A549 (cell line): ENCODE measurements at regions not wholly inside any gene's neighbourhood (a gene's known extent, or its start where the extent isn't known, plus 50 kb on each side); places are given as distances from the start of the nearest gene placed in this dataset.

Experiments
- CBX2 ChIP-seq: fragments of 200-600 bp; sonication (generic); IDR thresholded peaks from 2 replicates; pipeline ENCODE4 v1.6.1; 2016; ENCODE audit warnings: low read depth, mild to moderate bottlenecking, borderline replicate concordance
- CEBPB ChIP-seq, 2 experiments: fragments of >200 bp in 1 of 2; sonication (Bioruptor Twin) in 1 of 2; formaldehyde crosslinking in 1 of 2; IDR thresholded peaks; 2 replicates each; pipeline ENCODE4 v1.6.1; 2012 to 2016
- CHD2 ChIP-seq: fragments of 150-350 bp; IDR thresholded peaks from 2 replicates; pipeline ENCODE4 v1.6.1; 2014; ENCODE audit warnings: low read length; ENCODE audit not compliant: partially characterized antibody
- EHMT2 ChIP-seq: fragments of 200-600 bp; sonication (generic); IDR thresholded peaks from 2 replicates; pipeline ENCODE4 v1.6.1; 2016; ENCODE audit warnings: antibody characterized with exemption, low read depth, mild to moderate bottlenecking, moderate library complexity
- EP300 ChIP-seq, 2 experiments: fragments of >200 bp; sonication (Bioruptor Twin); formaldehyde crosslinking; IDR thresholded peaks; 2 replicates in 1 of 2; 3 replicates in 1 of 2; pipeline ENCODE4 v1.6.1; 2016 to 2017
- GATA3 ChIP-seq: IDR thresholded peaks from 2 replicates; pipeline ENCODE4 v1.6.1; 2012; ENCODE audit warnings: borderline replicate concordance
- KDM1A ChIP-seq: fragments of 200-600 bp; sonication (generic); IDR thresholded peaks from 2 replicates; pipeline ENCODE4 v1.6.1; 2016; ENCODE audit warnings: low read depth, mild to moderate bottlenecking
- RAD21 ChIP-seq, 2 experiments: fragments of >200 bp in 1 of 2; sonication (Bioruptor Twin) in 1 of 2; formaldehyde crosslinking in 1 of 2; IDR thresholded peaks in 1 of 2; conservative IDR thresholded peaks in 1 of 2; 2 replicates in 1 of 2; 3 replicates in 1 of 2; pipeline ENCODE4 v1.6.1; 2012 to 2018; ENCODE audit warnings: inconsistent platforms in 1 of 2
- RNF2 ChIP-seq: fragments of 200-600 bp; sonication (generic); IDR thresholded peaks from 2 replicates; pipeline ENCODE4 v1.6.1; 2016; ENCODE audit warnings: low read depth, mild to moderate bottlenecking, antibody characterized with exemption, moderate library complexity, borderline replicate concordance
- TF ChIP-seq, protein P1 (sequence below): fragments of 200-600 bp; sonication (generic); IDR thresholded peaks from 2 replicates; pipeline ENCODE4 v1.6.1; 2016; ENCODE audit warnings: antibody characterized with exemption, mild to moderate bottlenecking, moderate library complexity
- TF ChIP-seq, protein P2 (sequence below): fragments of >200 bp; sonication (Bioruptor Twin); formaldehyde crosslinking; IDR thresholded peaks from 3 replicates; pipeline ENCODE4 v1.5.1; 2016
- TF ChIP-seq, protein P3 (sequence below): fragments of 450-650 bp; IDR thresholded peaks from 2 replicates; pipeline ENCODE4 v1.6.1; 2014; ENCODE audit warnings: antibody characterized with exemption
- TF ChIP-seq, protein P4 (sequence below): IDR thresholded peaks from 2 replicates; pipeline ENCODE4 v1.6.1; 2012

DNA sequence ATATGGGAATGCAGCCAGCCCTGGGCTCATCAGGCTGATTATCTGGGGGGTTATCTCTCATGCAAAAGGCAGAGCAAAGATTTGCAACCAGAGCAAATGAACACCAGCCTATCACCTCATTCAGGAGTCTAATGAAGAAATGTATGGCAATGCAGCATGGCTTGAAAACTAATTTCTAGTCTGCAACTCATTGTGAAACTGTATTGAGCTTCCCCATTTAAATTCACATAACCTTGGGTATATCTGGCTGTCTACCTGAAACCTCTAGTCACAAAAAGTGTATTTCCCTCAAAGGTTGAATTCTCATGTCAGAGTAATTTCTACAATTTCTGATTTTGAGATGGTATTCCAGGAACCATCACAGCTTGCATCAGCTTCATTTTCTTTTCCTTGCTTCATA lies 240.0 kb downstream of the SDHAF3 start:
- TF ChIP-seq, protein P1, sequence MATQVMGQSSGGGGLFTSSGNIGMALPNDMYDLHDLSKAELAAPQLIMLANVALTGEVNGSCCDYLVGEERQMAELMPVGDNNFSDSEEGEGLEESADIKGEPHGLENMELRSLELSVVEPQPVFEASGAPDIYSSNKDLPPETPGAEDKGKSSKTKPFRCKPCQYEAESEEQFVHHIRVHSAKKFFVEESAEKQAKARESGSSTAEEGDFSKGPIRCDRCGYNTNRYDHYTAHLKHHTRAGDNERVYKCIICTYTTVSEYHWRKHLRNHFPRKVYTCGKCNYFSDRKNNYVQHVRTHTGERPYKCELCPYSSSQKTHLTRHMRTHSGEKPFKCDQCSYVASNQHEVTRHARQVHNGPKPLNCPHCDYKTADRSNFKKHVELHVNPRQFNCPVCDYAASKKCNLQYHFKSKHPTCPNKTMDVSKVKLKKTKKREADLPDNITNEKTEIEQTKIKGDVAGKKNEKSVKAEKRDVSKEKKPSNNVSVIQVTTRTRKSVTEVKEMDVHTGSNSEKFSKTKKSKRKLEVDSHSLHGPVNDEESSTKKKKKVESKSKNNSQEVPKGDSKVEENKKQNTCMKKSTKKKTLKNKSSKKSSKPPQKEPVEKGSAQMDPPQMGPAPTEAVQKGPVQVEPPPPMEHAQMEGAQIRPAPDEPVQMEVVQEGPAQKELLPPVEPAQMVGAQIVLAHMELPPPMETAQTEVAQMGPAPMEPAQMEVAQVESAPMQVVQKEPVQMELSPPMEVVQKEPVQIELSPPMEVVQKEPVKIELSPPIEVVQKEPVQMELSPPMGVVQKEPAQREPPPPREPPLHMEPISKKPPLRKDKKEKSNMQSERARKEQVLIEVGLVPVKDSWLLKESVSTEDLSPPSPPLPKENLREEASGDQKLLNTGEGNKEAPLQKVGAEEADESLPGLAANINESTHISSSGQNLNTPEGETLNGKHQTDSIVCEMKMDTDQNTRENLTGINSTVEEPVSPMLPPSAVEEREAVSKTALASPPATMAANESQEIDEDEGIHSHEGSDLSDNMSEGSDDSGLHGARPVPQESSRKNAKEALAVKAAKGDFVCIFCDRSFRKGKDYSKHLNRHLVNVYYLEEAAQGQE: no peak
- TF ChIP-seq, protein P2, sequence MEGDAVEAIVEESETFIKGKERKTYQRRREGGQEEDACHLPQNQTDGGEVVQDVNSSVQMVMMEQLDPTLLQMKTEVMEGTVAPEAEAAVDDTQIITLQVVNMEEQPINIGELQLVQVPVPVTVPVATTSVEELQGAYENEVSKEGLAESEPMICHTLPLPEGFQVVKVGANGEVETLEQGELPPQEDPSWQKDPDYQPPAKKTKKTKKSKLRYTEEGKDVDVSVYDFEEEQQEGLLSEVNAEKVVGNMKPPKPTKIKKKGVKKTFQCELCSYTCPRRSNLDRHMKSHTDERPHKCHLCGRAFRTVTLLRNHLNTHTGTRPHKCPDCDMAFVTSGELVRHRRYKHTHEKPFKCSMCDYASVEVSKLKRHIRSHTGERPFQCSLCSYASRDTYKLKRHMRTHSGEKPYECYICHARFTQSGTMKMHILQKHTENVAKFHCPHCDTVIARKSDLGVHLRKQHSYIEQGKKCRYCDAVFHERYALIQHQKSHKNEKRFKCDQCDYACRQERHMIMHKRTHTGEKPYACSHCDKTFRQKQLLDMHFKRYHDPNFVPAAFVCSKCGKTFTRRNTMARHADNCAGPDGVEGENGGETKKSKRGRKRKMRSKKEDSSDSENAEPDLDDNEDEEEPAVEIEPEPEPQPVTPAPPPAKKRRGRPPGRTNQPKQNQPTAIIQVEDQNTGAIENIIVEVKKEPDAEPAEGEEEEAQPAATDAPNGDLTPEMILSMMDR: no peak
- no peak for TF ChIP-seq CEBPB (IDR thresholded peaks at IDR 0.05)
- TF ChIP-seq RNF2: no peak
- TF ChIP-seq, protein P3, sequence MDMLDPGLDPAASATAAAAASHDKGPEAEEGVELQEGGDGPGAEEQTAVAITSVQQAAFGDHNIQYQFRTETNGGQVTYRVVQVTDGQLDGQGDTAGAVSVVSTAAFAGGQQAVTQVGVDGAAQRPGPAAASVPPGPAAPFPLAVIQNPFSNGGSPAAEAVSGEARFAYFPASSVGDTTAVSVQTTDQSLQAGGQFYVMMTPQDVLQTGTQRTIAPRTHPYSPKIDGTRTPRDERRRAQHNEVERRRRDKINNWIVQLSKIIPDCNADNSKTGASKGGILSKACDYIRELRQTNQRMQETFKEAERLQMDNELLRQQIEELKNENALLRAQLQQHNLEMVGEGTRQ: no peak
- TF ChIP-seq CHD2: no peak
- no peak for TF ChIP-seq GATA3
- no peak for TF ChIP-seq RAD21 (conservative IDR thresholded peaks at IDR 0.05 in 1 of 2, IDR thresholded peaks at IDR 0.05 in 1 of 2)
- no peak for TF ChIP-seq EP300 (IDR thresholded peaks at IDR 0.05)
- no peak for TF ChIP-seq KDM1A
- TF ChIP-seq CBX2: no peak
- no peak for TF ChIP-seq EHMT2
- TF ChIP-seq, protein P4, sequence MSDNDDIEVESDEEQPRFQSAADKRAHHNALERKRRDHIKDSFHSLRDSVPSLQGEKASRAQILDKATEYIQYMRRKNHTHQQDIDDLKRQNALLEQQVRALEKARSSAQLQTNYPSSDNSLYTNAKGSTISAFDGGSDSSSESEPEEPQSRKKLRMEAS: no peak
